SJCRH30 (cell line): ENCODE measurements at regions not wholly inside any gene's neighbourhood (a gene's known extent, or its start where the extent isn't known, plus 50 kb on each side); places are given as distances from the start of the nearest gene placed in this dataset.

ENCODE experiments used
- DNase-seq, 2 experiments: peaks; one replicate each; pipeline ENCODE4 v3.0.0-alpha.2; 2015 to 2020
- H3K27ac ChIP-seq: fragments of 250-450 bp; sonication (Bioruptor Pico); 2 replicates; pipeline ENCODE4 v1.5.1; 2020; ENCODE audit warnings: mild to moderate bottlenecking, moderate library complexity
- H3K27me3 ChIP-seq: fragments of 250-450 bp; sonication (Bioruptor Pico); 2 replicates; pipeline ENCODE4 v1.5.1; 2020; ENCODE audit warnings: mild to moderate bottlenecking, moderate library complexity
- H3K36me3 ChIP-seq: fragments of 250-450 bp; sonication (Bioruptor Pico); 2 replicates; pipeline ENCODE4 v1.5.1; 2020; ENCODE audit warnings: mild to moderate bottlenecking, moderate library complexity
- H3K4me1 ChIP-seq: fragments of 250-450 bp; sonication (Bioruptor Pico); 2 replicates; pipeline ENCODE4 v1.5.1; 2020; ENCODE audit warnings: mild to moderate bottlenecking, moderate library complexity
- H3K4me3 ChIP-seq: fragments of 250-450 bp; sonication (Bioruptor Pico); 2 replicates; pipeline ENCODE4 v1.5.1; 2020; ENCODE audit warnings: mild to moderate bottlenecking, moderate library complexity
- H3K9me3 ChIP-seq: fragments of 250-450 bp; sonication (Bioruptor Pico); replicated peaks from 2 replicates; pipeline ENCODE4 v1.5.1; 2020; ENCODE audit warnings: mild to moderate bottlenecking, moderate library complexity

DNA sequence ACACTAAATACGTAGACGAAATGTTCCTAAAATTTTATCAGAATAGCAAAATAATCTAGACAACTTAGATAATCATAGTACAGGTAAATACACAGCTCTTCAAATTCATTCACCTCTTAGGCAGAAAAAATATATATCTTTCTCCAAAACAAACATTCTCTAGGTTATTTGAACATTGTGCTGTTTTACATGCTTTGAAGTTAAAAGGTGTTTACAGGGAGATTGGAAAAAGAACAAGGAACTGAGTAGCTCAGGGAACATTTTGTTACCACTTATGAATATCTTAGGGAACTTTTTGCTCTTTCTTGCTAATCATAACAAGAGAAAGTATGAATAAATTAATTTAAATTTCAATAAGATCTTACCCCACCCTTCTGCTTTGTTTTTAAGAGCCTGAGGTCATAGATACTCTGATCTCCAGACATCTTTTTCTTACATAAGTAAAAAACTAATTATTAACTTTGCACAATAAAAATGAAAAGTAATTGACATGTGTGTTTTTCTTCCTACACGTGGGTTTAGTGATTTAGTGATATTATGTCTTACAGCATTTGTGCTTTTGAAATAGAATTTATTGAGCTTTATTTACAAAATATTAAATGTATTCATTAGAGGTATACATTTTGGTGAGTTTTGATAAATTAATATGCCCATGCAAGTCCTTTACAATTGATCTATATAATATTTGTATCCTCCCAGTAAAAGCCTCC lies 1141.4 kb upstream of the EYS start:
- Histone ChIP-seq H3K4me3 (no peak overlapping the region), H3K27me3 (no peaks in the 10 kb centered on the region), H3K36me3 (no peaks in the 10 kb centered on the region), H3K4me1 (no peaks in the 10 kb centered on the region), H3K27ac (no peak overlapping the region), H3K9me3 (no peaks in the 10 kb centered on the region)
- no peak for DNase-seq

DNA sequence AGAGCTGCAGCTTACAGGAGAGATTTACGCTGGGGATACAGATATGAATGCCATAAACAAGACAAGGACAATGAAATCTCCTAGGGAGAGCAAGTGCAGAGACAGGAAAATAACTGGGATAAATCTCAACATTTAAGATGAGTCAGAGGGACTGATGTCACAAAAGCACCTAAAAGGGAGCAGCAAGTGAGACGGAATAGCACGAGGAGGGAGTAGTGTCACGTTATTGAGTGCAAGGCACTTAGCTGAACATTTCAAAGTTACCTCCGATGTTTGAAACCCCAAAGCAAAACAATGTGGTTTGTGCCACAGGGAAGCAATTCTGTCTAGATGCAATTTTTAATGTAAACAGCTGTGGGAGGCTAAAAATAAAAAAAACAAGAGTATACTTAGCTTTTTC lies 1131.7 kb upstream of the EYS start:
- no peaks in the 10 kb centered on the region for H3K27me3 ChIP-seq
- H3K9me3 ChIP-seq = no peaks in the 10 kb centered on the region
- H3K4me3 ChIP-seq = no peak overlapping the region
- H3K4me1 ChIP-seq = no peaks in the 10 kb centered on the region
- H3K27ac ChIP-seq = no peak overlapping the region
- no peak for DNase-seq
- no peaks in the 10 kb centered on the region for H3K36me3 ChIP-seq

DNA sequence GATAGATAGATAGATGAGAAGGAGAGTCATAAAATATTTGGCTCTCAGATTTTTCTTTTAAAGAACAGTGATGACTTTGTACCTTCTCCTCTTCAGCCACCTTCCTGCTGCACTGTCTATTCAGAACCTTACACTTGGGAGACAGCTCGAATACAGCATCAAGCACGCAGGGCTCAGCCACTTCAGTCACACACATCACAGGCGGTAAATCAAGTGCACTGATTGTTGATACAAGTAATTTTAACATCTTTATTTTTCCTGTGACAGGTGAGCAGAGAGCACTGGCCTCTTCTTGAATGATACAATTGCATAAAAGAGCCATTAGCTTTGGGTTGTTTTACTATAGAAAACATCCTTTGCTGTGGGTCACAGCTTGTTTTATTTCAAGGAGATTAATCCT lies 1118.5 kb upstream of the EYS start:
- no peaks in the 10 kb centered on the region for H3K9me3 ChIP-seq
- no peaks in the 10 kb centered on the region for H3K27me3 ChIP-seq
- H3K27ac ChIP-seq = no peak overlapping the region
- H3K4me3 ChIP-seq = no peak overlapping the region
- H3K36me3 ChIP-seq = no peaks in the 10 kb centered on the region
- no peaks in the 10 kb centered on the region for H3K4me1 ChIP-seq
- DNase-seq = no peak

DNA sequence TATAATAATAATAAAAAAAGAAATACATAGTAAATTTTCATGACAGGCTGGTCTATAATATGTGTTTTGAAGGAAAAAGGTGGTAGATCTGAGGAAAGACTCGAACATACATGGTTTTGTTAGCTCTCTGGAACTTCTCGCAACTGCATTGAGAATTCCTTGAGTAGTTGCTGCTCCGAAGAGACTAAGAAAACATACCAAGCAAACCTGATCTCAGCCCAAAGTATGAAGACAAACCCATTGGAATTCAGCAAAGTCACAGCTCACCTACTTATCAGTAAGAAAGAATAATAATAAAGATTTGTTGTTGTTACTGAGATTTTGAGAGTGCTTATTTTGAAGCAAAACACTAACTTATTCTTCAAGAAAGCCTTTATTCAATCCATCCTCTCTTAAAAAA lies 1107.1 kb upstream of the EYS start:
- Histone ChIP-seq H3K4me3 (no peak overlapping the region), H3K36me3 (no peaks in the 10 kb centered on the region), H3K27me3 (peaks cover 3% of the 10 kb centered on the region; the same call in 1 of the 2 replicates), H3K4me1 (no peaks in the 10 kb centered on the region), H3K9me3 (no peaks in the 10 kb centered on the region), H3K27ac (no peak overlapping the region)
- DNase-seq = no peak

DNA sequence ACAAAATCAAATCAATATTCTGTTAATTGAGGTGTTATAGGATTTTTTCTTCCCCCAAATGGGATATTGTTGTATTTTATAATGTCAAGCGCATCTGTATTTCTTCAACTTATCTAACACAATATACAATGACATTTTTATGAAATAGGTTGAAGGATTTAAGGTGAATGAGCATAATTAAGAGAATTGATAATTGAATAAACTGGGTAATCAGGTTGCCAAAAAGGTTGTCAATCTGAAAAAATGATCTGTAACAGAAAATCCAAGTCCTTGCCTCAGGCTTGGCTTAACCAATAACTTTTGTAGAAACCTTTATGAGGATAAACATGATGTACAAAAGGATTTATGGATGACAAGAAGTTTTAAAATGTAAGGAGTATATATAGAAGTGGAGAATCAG lies 1101.7 kb upstream of the EYS start:
- Histone ChIP-seq H3K4me3 (no peak overlapping the region), H3K4me1 (no peaks in the 10 kb centered on the region), H3K27me3 (no peaks in the 10 kb centered on the region), H3K9me3 (no peaks in the 10 kb centered on the region), H3K27ac (no peak overlapping the region), H3K36me3 (no peaks in the 10 kb centered on the region)
- no peak for DNase-seq

DNA sequence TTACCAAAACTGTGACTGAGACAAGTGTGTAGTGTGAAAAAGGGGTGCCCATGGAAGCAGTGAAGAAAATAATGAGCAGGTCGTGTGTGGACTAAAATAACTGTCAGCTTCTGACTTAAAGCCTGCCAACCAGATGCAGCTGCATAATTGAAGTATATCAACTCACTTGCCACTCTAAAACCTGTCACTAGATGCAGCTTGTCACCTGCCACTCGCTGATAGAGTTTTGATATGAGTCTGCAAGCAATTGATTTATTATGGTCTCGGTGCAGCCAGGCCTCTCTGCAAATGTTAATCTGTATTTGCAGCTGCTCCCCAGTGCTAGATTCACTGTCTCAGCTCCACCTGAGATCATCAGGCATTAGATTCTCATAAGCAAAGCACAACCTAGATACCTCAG lies 1090.0 kb upstream of the EYS start:
- Histone ChIP-seq H3K4me1 (no peaks in the 10 kb centered on the region), H3K36me3 (no peaks in the 10 kb centered on the region), H3K9me3 (no peaks in the 10 kb centered on the region), H3K27me3 (no peaks in the 10 kb centered on the region), H3K4me3 (no peak overlapping the region), H3K27ac (no peak overlapping the region)
- no peak for DNase-seq

DNA sequence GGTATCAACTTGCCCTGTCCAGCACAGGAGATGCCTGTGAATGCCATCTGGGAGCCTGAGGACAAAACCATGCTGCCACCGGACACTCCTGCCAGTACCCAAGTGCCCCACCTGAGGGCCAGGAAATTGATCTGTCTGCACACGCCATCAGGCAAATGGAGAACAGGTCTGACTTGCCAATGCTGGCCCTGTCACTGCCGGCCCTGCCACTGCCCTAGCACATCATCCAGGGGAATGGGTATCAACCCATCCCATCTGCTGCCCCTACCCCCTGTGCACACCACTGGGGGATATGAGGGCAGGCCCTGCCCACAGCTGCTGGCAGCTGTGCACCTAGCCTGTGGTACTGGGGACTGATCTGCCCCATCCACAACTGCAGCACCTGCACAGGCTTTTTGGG lies 1081.6 kb upstream of the EYS start:
- DNase-seq = no peak
- Histone ChIP-seq H3K4me1 (no peaks in the 10 kb centered on the region), H3K36me3 (no peaks in the 10 kb centered on the region), H3K27me3 (no peaks in the 10 kb centered on the region), H3K27ac (no peak overlapping the region), H3K4me3 (no peak overlapping the region), H3K9me3 (no peaks in the 10 kb centered on the region)

DNA sequence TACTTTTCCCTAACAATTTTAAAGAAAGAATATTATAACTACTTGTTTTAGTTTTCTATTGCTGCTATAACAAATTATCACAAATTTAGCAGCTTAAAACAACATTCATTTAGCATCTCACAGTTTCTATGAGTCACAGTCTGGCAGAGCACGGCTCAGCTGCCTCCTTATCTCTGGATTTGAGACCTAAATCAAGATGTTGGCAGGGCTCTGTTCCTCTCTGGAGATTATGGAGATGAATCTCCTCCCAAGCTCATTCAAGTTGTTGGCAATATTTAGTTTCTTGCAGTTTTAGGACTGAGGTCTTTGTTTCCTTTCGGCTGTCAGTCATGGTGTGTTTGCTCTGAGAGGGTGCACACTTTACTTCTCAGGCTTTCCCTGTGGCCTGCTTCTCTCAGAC lies 1065.8 kb upstream of the EYS start:
- H3K36me3 ChIP-seq = no peaks in the 10 kb centered on the region
- H3K27ac ChIP-seq = no peak overlapping the region
- no peak for DNase-seq
- no peaks in the 10 kb centered on the region for H3K4me1 ChIP-seq
- no peak overlapping the region for H3K4me3 ChIP-seq
- no peaks in the 10 kb centered on the region for H3K9me3 ChIP-seq
- H3K27me3 ChIP-seq = no peaks in the 10 kb centered on the region

DNA sequence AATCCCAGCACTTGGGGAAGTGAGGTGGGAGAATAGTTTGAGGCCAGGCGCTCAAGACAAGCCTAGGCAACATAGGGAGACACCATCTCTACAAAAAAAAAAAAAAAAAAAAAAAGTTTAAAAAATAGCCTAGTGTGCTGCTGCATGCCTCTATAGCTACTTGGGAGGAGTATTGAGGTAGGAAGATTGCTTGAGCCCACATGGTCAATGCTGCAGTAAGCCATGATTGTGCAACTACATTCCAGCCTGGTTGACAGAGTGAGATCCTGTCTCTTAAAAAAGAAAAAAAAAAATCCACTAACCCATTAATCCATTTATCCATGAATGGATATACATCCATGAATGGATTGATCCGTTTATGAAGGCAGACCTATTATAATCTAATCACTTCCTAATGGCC lies 1064.6 kb upstream of the EYS start:
- DNase-seq = no peak

DNA sequence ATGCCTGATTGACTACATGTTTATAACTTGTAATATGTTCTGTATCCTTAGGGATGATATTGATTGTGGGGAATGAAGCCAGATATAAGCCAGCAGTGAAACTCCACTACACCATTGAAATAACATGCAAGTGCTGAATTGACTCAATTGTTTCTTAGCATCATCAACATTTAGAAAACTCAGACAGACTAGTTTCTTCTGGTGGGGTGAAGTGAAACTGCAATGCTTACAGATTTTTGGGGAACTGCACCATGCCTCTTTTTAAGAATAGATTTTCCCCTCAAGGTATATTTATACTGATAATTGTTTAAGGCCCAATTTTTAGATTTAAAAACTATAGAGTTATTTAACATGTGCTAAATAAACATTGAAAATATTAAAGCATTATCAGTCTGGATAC lies 1044.6 kb upstream of the EYS start:
- DNase-seq = no peak
- no peak overlapping the region for H3K27ac ChIP-seq

More for the DNA sequence above, 1064.6 kb upstream of the EYS start:
- H3K36me3 ChIP-seq = no peaks in the 10 kb centered on the region
- no peak overlapping the region for H3K4me3 ChIP-seq
- no peaks in the 10 kb centered on the region for H3K27me3 ChIP-seq
- no peak overlapping the region for H3K27ac ChIP-seq
- no peaks in the 10 kb centered on the region for H3K9me3 ChIP-seq
- H3K4me1 ChIP-seq = no peaks in the 10 kb centered on the region

DNA sequence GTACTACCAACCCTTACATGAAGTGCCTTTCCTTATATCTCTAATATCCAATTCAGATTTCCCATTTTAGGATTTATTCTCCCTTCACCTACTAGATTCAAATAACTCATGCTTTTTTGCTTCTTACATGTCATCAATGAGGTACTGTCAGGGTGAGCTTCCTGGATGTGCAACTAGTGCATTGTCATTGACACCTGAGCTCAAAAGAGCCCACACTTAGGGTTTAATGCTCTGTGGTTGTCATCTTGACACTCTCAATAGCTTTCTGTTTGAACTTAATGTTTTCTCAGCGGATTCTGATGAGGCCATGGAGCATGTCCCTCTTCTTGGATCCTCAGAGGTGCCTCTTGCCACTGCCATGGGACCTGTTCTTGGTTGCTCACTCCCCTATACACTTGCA lies 1033.3 kb upstream of the EYS start:
- Histone ChIP-seq H3K36me3 (no peaks in the 10 kb centered on the region), H3K4me1 (no peaks in the 10 kb centered on the region), H3K27me3 (no peaks in the 10 kb centered on the region), H3K9me3 (no peaks in the 10 kb centered on the region), H3K4me3 (no peak overlapping the region), H3K27ac (no peak overlapping the region)
- DNase-seq = no peak

More for the DNA sequence above, 1044.6 kb upstream of the EYS start:
- Histone ChIP-seq H3K36me3 (no peaks in the 10 kb centered on the region), H3K4me1 (no peaks in the 10 kb centered on the region), H3K4me3 (no peak overlapping the region), H3K27me3 (no peaks in the 10 kb centered on the region), H3K9me3 (no peaks in the 10 kb centered on the region)

DNA sequence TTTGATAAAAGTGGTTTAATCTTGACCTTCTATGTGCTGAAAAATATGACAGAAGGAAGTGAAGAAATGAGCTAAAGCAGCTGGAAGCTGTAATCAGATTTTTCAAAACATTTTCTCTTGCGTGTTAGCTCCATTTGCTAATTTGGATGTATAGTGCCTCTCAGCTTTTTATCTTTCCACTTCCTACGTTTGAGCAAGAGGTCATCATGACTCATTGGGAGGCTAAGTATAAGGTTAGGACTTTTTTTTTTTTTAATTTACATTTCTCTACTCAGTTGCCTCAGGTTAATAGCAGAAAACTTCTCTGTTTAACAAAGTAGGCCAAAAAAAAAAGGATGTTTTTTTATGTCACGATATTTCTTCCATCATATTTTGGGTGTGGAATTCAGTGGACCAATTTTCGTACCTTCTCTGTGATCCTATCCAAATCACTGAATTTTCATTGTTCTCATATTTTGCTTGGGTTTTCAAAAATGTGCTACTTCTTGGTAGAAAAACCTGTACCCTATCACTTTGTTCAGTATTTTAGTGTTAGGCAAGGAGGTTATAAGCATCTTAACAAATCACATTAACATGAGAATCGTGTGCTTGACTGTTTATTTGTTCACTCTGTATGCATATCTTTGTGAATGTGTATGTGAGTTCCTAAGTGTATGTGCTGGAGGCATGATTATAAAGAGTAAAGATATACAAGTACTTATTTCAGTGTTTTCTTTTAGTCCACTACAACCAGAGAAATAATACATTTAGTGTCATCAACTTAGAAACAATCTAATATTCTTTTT lies 1028.3 kb upstream of the EYS start:
- no peak overlapping the region for H3K27ac ChIP-seq
- no peaks in the 10 kb centered on the region for H3K4me1 ChIP-seq
- H3K27me3 ChIP-seq = no peaks in the 10 kb centered on the region
- no peaks in the 10 kb centered on the region for H3K36me3 ChIP-seq
- no peaks in the 10 kb centered on the region for H3K9me3 ChIP-seq
- DNase-seq = no peak
- H3K4me3 ChIP-seq = no peak overlapping the region

DNA sequence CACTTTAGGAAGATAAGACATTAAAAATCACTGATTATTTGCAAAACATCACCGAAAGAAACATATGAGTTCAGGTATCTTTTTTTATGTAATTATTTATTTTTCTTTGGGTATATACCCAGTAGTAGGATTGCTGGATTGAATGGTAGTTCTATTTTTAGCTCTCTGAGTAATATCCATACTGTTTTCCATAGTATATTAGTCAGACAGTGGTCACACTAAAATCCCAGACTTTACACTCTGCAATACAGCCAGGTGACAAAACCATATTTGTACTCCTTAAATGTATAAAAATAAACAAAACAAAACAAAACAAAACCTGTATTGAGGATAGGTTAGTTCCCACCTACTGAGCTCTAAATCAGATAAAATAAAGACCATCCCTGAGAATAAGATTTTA lies 1024.3 kb upstream of the EYS start:
- no peaks in the 10 kb centered on the region for H3K4me1 ChIP-seq
- no peak overlapping the region for H3K27ac ChIP-seq
- no peaks in the 10 kb centered on the region for H3K9me3 ChIP-seq
- no peaks in the 10 kb centered on the region for H3K27me3 ChIP-seq
- no peak overlapping the region for H3K4me3 ChIP-seq
- no peaks in the 10 kb centered on the region for H3K36me3 ChIP-seq
- no peak for DNase-seq

DNA sequence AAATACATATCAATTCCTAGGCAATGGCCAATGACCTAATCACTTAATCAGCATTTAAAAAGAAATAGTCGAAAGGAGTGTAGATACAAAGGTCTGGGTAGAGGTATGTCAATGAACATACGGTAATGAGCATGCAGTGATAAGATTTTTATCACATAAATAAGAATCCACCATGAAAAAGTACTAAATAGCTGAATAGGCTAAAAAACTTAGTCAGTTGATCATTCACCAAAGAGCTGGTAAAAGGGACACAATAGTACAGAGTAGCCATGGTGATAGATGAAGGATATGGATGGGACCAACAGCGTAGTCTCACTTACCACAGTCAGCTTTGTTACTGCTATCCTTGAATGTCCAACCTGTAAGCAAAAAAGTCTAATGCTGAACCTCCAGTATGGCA lies 1018.6 kb upstream of the EYS start:
- Histone ChIP-seq H3K27ac (no peak overlapping the region), H3K9me3 (no peaks in the 10 kb centered on the region), H3K4me3 (no peak overlapping the region), H3K4me1 (no peaks in the 10 kb centered on the region), H3K36me3 (no peaks in the 10 kb centered on the region), H3K27me3 (no peaks in the 10 kb centered on the region)
- DNase-seq = no peak

DNA sequence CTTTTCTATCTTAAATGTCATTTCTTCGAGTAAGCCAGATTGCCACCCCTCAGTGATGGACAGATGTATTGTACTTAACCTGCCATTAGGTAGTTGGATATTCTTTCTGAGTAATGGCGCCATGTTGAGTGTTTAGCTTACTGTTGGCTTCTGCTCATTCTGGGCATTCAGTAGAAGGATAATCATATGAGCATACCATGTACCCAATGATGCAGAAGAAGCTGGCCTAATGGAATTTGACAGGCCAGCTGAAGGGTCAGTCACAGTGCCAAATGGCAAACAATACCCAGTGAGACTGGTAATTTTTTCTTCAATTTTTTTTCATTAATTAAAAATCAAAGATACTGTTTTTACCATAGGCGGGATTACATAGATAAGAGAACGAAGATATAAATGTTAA lies 1010.8 kb upstream of the EYS start:
- no peaks in the 10 kb centered on the region for H3K27me3 ChIP-seq
- H3K4me3 ChIP-seq = no peak overlapping the region
- no peak overlapping the region for H3K27ac ChIP-seq
- DNase-seq = no peak
- H3K9me3 ChIP-seq = no peaks in the 10 kb centered on the region
- no peaks in the 10 kb centered on the region for H3K4me1 ChIP-seq
- H3K36me3 ChIP-seq = no peaks in the 10 kb centered on the region

DNA sequence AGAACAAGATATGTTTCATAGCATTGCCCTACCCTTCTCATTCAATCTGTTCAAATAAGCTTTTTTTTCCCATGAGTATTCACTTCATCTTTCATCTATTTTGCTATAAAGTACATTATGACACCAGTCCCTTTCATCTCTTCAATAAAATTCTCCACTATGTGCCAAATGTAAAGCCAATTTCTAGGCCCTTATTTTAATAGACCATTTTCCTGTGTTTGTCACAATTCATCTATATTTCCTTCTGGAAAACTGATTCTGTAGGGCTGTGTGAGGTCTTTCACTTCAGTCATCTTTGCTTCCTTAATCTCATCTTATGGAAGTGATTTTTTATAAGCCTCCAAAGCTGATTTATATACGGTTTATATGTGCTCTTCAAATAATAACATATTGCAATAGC lies 992.4 kb upstream of the EYS start:
- Histone ChIP-seq H3K9me3 (no peaks in the 10 kb centered on the region), H3K27me3 (no peaks in the 10 kb centered on the region), H3K4me3 (no peak overlapping the region), H3K36me3 (no peaks in the 10 kb centered on the region), H3K27ac (no peak overlapping the region), H3K4me1 (no peaks in the 10 kb centered on the region)
- DNase-seq = no peak
